Body of pancreas (tissue), 4 donors: ENCODE measurements at regions not wholly inside any gene's neighbourhood (a gene's known extent, or its start where the extent isn't known, plus 50 kb on each side); places are given as distances from the start of the nearest gene placed in this dataset.
A peak's percentile ranks its signal among the peaks of the same experiment; 100 is the strongest.

Experiments used
- ATAC-seq: fragments of 150-250 bp; one replicate; pipeline ENCODE4 v1.9.1; 2016
- DNase-seq, 4 donors: peaks; one replicate each; pipeline ENCODE4 v3.0.0-alpha.2; 2019
- H3K27ac ChIP-seq, 4 donors: fragments of 200-600 bp; sonication (generic); 1 replicate in 3 of 4; 2 replicates in 1 of 4; pipeline versions ENCODE4 v1.5.1 to v1.6.1; 2016 to 2019; ENCODE audit warnings: mild to moderate bottlenecking in 1 of 4, mixed read lengths in 1 of 4, moderate library complexity in 1 of 4
- H3K27me3 ChIP-seq, 2 donors: fragments of 200-600 bp; sonication (generic); one replicate each; pipeline ENCODE4 v1.6.0; 2016; ENCODE audit warnings: mild to moderate bottlenecking in 1 of 2
- H3K36me3 ChIP-seq, 2 donors: fragments of 200-600 bp; sonication (generic); replicated peaks in 1 of 2; 2 replicates each; pipeline ENCODE4 v1.5.1; 2016; ENCODE audit warnings: low read depth in 2 of 2; ENCODE audit not compliant: insufficient read depth in 1 of 2
- H3K4me1 ChIP-seq: fragments of 200-600 bp; sonication (generic); one replicate; pipeline ENCODE4 v1.6.0; 2016
- H3K4me3 ChIP-seq, 2 donors: fragments of 200-600 bp; sonication (generic); 1 replicate in 1 of 2; 2 replicates in 1 of 2; pipeline ENCODE4 v1.5.1; 2016 to 2019
- H3K9me3 ChIP-seq, 3 donors: fragments of 200-600 bp; sonication (generic); 1 replicate in 2 of 3; 2 replicates in 1 of 3; pipeline ENCODE4 v1.5.1; 2016
- CTCF ChIP-seq, 7 experiments: fragments of 450-650 bp in 4 of 7; fragments of 200-600 bp in 3 of 7; sonication (generic) in 3 of 7; IDR thresholded peaks; one replicate each; pipeline ENCODE4 v1.5.1; 2016 to 2019; ENCODE audit warnings: antibody characterized with exemption in 7 of 7
- POLR2A ChIP-seq, 3 donors: fragments of 450-650 bp; IDR thresholded peaks; one replicate each; pipeline ENCODE4 v1.6.1; 2016; ENCODE audit warnings: antibody characterized with exemption in 3 of 3, mild to moderate bottlenecking in 2 of 3
- WGBS, 2 donors: methylation state at CpG; one replicate each; pipeline ENCODE4 v1.1.5; 2017; 5-methylcytosine and 5-hydroxymethylcytosine counted together
- intact Hi-C: fragments of 100-400 bp; cut with DNase I; formaldehyde crosslinking; loops from one replicate; pipeline ENCODE4 v1.15.1; 2023

DNA sequence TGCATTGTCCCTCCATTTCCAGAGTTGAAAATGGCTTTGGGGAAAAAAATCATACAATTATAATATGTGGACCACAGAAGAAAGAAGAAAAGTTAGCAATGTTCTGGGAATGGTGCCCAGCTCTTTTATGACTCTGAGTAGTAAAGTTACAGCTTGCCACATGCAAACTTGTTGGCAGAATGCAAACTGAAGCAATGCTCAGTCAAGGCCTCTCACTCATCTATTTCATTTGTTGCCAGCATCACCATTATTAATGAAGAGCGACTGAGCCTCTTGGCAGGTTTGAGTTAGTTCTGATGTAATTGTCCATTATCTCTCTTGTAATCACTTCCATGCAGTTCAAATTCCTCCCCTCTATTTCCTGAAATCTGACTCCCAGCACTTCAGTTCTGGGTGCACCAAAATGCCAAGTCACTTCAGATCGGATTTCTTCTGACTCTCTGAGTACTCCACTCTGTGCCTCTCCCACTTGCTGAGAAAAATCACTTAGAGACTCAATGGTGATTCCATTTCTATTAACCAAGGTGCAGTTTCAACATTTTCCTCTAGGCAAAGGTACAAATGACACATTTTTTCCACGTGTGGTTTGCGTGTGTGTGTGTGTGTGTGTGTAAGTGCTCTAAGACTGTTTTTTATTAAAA lies 154.4 kb upstream of the STMND1 start:
- no peak overlapping the region for H3K4me3 ChIP-seq
- no peaks in the 10 kb centered on the region for H3K36me3 ChIP-seq
- H3K4me1 ChIP-seq: no peaks in the 10 kb centered on the region
- 12 to 21% methylated on average over 4 of the region's 4 CpGs for WGBS, 2 donors
- intact Hi-C loops: no loop called here
- DNase-seq (peak in 3 of 4 donors; percentile 6 to 36 (median 13)), ATAC-seq (peak; percentile 83)
- no peaks in the 10 kb centered on the region for H3K27me3 ChIP-seq
- H3K27ac ChIP-seq: peak overlapping the region in 2 of 4 donors; percentile 19 to 43
- no peak for TF ChIP-seq POLR2A (IDR thresholded peaks at IDR 0.05)
- peak in 1 of 7 experiments; percentile 15 for TF ChIP-seq CTCF (IDR thresholded peaks at IDR 0.05)
- no peaks in the 10 kb centered on the region for H3K9me3 ChIP-seq

- Histone ChIP-seq H3K9me3 (no peaks in the 10 kb centered on the region), H3K27me3 (no peaks in the 10 kb centered on the region), H3K36me3 (no peaks in the 10 kb centered on the region), H3K4me3 (no peak overlapping the region), H3K27ac (no peak overlapping the region), H3K4me1 (no peaks in the 10 kb centered on the region)
- TF ChIP-seq POLR2A (IDR thresholded peaks at IDR 0.05): no peak
- TF ChIP-seq CTCF (IDR thresholded peaks at IDR 0.05): no peak
- intact Hi-C loops: no loop called here
- no peak for DNase-seq
- WGBS, 2 donors: 87 to 92% methylated on average over 3 of the region's 3 CpGs
- no peak for ATAC-seq
Observed at GRCh38 chr6:16944596-16944995, 157.3 kb upstream of the STMND1 start.

GRCh38 chr6:16939839-16940238 lies 162.0 kb upstream of the STMND1 start:
- no peak for ATAC-seq

GRCh38 chr6:16939351-16939750 lies 162.5 kb upstream of the STMND1 start:
- H3K4me1 ChIP-seq: no peaks in the 10 kb centered on the region
- DNase-seq (no peak), ATAC-seq (no peak)
- no peak overlapping the region for H3K27ac ChIP-seq
- no peaks in the 10 kb centered on the region for H3K9me3 ChIP-seq
- H3K4me3 ChIP-seq: no peak overlapping the region
- H3K36me3 ChIP-seq: no peaks in the 10 kb centered on the region
- H3K27me3 ChIP-seq: no peaks in the 10 kb centered on the region
- no peak for TF ChIP-seq CTCF (IDR thresholded peaks at IDR 0.05)
- WGBS, 2 donors: 71 to 77% methylated on average over 7 of the region's 7 CpGs
- intact Hi-C loops: no loop called here

More at GRCh38 chr6:16939839-16940238, 162.0 kb upstream of the STMND1 start:
- TF ChIP-seq POLR2A (IDR thresholded peaks at IDR 0.05): no peak
- no peak for TF ChIP-seq CTCF (IDR thresholded peaks at IDR 0.05)
- DNase-seq: no peak
- H3K27me3 ChIP-seq: no peaks in the 10 kb centered on the region
- intact Hi-C loops: no loop called here
- H3K9me3 ChIP-seq: no peaks in the 10 kb centered on the region
- H3K36me3 ChIP-seq: no peaks in the 10 kb centered on the region
- H3K4me3 ChIP-seq: no peak overlapping the region
- no peaks in the 10 kb centered on the region for H3K4me1 ChIP-seq
- no peak overlapping the region for H3K27ac ChIP-seq
- 47 to 67% methylated on average over 5 of the region's 5 CpGs for WGBS, 2 donors

- no peaks in the 10 kb centered on the region for H3K4me1 ChIP-seq
- H3K9me3 ChIP-seq: no peaks in the 10 kb centered on the region
- ATAC-seq (no peak), DNase-seq (no peak)
- no peak overlapping the region for H3K27ac ChIP-seq
- H3K36me3 ChIP-seq: no peaks in the 10 kb centered on the region
- 79 to 82% methylated on average over 3 of the region's 3 CpGs for WGBS, 2 donors
- no peak overlapping the region for H3K4me3 ChIP-seq
- no peaks in the 10 kb centered on the region for H3K27me3 ChIP-seq
- TF ChIP-seq POLR2A (IDR thresholded peaks at IDR 0.05): no peak
- TF ChIP-seq CTCF (IDR thresholded peaks at IDR 0.05): no peak
- intact Hi-C loops: no loop called here
Observed at GRCh38 chr6:16936893-16937292, 165.0 kb upstream of the STMND1 start.
